K562 (cell line): ENCODE measurements at regions not wholly inside any gene's neighbourhood (a gene's known extent, or its start where the extent isn't known, plus 50 kb on each side); places are given as distances from the start of the nearest gene placed in this dataset.

Source experiments
- ATAC-seq: fragments of 200-7000 bp; cut with Tn5 transposase; 3 replicates; pipeline ENCODE4 v1.9.1; 2020; ENCODE audit warnings: moderate library complexity
- BruUV-seq: library from RNA; stranded (reverse); fragments of 400-500 nt; replicated peaks from 2 replicates; lab custom pipeline; 2021; lab: Mats Ljungman, UMichigan
- CTCF ChIA-PET: fragments of 300-600 bp; formaldehyde crosslinking; extraction: SDS; loops from one replicate; lab custom pipeline; 2021; ENCODE audit warnings: low intra/inter-chr PET ratio; lab: Yijun Ruan, JAX
- POLR2A ChIA-PET: fragments of 300-600, 350-650 bp; sonication (Branson Sonifier 250); formaldehyde crosslinking; extraction: SDS; loops from one replicate; lab custom pipeline; 2021; ENCODE audit warnings: antibody characterized with exemption, inconsistent platforms; lab: Yijun Ruan, JAX
- DNase-seq, 4 experiments: peaks; one replicate each; pipeline versions ENCODE4 v3.0.0 to v3.0.0-alpha.2; 2011 to 2018; ENCODE audit warnings: low spot score in 3 of 4, mixed read lengths in 3 of 4; ENCODE audit errors: extremely low read depth in 1 of 4
- FAIRE-seq: peaks from 2 replicates; lab custom pipeline; 2011; peaks lifted over from hg19 to GRCh38; lab: Jason Lieb, UNC
- H2AFZ ChIP-seq: 2 replicates; pipeline ENCODE4 v1.6.0; 2011; ENCODE audit warnings: low read depth, low read length, control low read depth, inconsistent platforms
- H3K27ac ChIP-seq: fragments of 200-600 bp; 3 replicates; pipeline ENCODE4 v1.8.0; 2011; ENCODE audit warnings: low read depth, mild to moderate bottlenecking, control low read depth, inconsistent platforms, low read length, moderate library complexity, mixed read lengths; ENCODE audit errors: extremely low read depth
- H3K27me3 ChIP-seq, 2 experiments: fragments of 300-600 bp in 1 of 2; 2 replicates in 1 of 2; 3 replicates in 1 of 2; pipeline versions ENCODE4 v1.6.0 to v1.8.0; 2011; ENCODE audit warnings: inconsistent platforms in 2 of 2, low read length in 2 of 2, mild to moderate bottlenecking in 1 of 2, mixed read lengths in 1 of 2, moderate library complexity in 1 of 2; ENCODE audit not compliant: control insufficient read depth in 2 of 2, insufficient read depth in 2 of 2
- H3K36me3 ChIP-seq: fragments of 300-600 bp; 3 replicates; pipeline ENCODE4 v1.8.0; 2011; ENCODE audit warnings: mild to moderate bottlenecking, low read length, inconsistent platforms; ENCODE audit not compliant: control insufficient read depth, insufficient read depth
- H3K4me1 ChIP-seq, 2 experiments: fragments of 200-600 bp in 1 of 2; replicated peaks in 1 of 2; 2 replicates in 1 of 2; 3 replicates in 1 of 2; pipeline versions ENCODE4 v1.5.1 to v1.8.0; 2011; ENCODE audit warnings: inconsistent platforms in 2 of 2, low read length in 2 of 2, mild to moderate bottlenecking in 1 of 2, mixed read lengths in 1 of 2, moderate library complexity in 1 of 2; ENCODE audit not compliant: control insufficient read depth in 2 of 2, insufficient read depth in 2 of 2
- H3K4me2 ChIP-seq: 2 replicates; pipeline ENCODE4 v1.6.1; 2011; ENCODE audit warnings: low read length, control low read depth, inconsistent platforms, mixed read lengths; ENCODE audit not compliant: insufficient read depth
- H3K4me3 ChIP-seq: fragments of 200-600 bp; sonication (generic), shearing (Covaris generic); 2 replicates; pipeline ENCODE4 v1.5.1; 2016; ENCODE audit warnings: control low read depth, inconsistent platforms
- H3K79me2 ChIP-seq: fragments of 200-600 bp; 3 replicates; pipeline ENCODE4 v1.8.0; 2011; ENCODE audit warnings: low read length, inconsistent platforms; ENCODE audit not compliant: control insufficient read depth, insufficient read depth
- H3K9ac ChIP-seq, 2 experiments: 2 replicates each; pipeline versions ENCODE4 v1.6.0 to v1.6.1; 2011; ENCODE audit warnings: low read depth in 2 of 2, low read length in 2 of 2, control low read depth in 1 of 2, inconsistent platforms in 1 of 2, mild to moderate bottlenecking in 1 of 2, mixed read lengths in 1 of 2; ENCODE audit not compliant: insufficient read depth in 1 of 2
- H3K9me1 ChIP-seq: one replicate; pipeline ENCODE4 v1.6.0; 2011; ENCODE audit warnings: inconsistent platforms, mild to moderate bottlenecking, low read length, moderate library complexity; ENCODE audit not compliant: control insufficient read depth, insufficient read depth
- H3K9me3 ChIP-seq: replicated peaks from 2 replicates; pipeline ENCODE4 v1.5.1; 2011; ENCODE audit warnings: low read depth, low read length, inconsistent platforms; ENCODE audit not compliant: control insufficient read depth, insufficient read depth
- H4K20me1 ChIP-seq: replicated peaks from 2 replicates; pipeline ENCODE4 v1.6.1; 2011; ENCODE audit warnings: low read length, inconsistent platforms, mixed read lengths; ENCODE audit not compliant: control insufficient read depth, insufficient read depth
- FOXA1 ChIP-seq: fragments of 450-650 bp; IDR thresholded peaks from 2 replicates; pipeline ENCODE4 v1.6.1; 2016; ENCODE audit warnings: mild to moderate bottlenecking, borderline replicate concordance
- GATAD2A ChIP-seq: fragments of 450-650 bp; IDR thresholded peaks from 2 replicates; pipeline ENCODE4 v1.6.1; 2017
- MBD2 ChIP-seq: sonication (generic); IDR thresholded peaks from 2 replicates; pipeline ENCODE4 v1.6.1; 2016; ENCODE audit warnings: low read depth, borderline replicate concordance
- SPI1 ChIP-seq: IDR thresholded peaks from 2 replicates; pipeline ENCODE4 v1.6.1; 2011; ENCODE audit warnings: low read depth, low read length, control low read depth, borderline replicate concordance
- TAF15 ChIP-seq: fragments of 200-400 bp; formaldehyde crosslinking; IDR thresholded peaks from 2 replicates; pipeline ENCODE4 v1.6.1; 2017; ENCODE audit warnings: mild to moderate bottlenecking, low read depth, low read length, moderate library complexity
- TEAD2 ChIP-seq: fragments of 450-650 bp; IDR thresholded peaks from 2 replicates; pipeline ENCODE4 v1.6.1; 2016; ENCODE audit warnings: missing genetic modification characterization, control low read depth, missing compliant biosample characterization
- ZNF197 ChIP-seq: fragments of 200-800 bp; sonication (Bioruptor generic); IDR thresholded peaks from 2 replicates; pipeline ENCODE4 v1.6.1; 2016; ENCODE audit warnings: low read depth, missing genetic modification characterization, missing compliant biosample characterization
- ZNF263 ChIP-seq: sonication (generic); formaldehyde crosslinking; IDR thresholded peaks from 2 replicates; pipeline ENCODE4 v1.8.0; 2022; ENCODE audit warnings: mild to moderate bottlenecking, missing genetic modification reagents, borderline replicate concordance
- WGBS: fragments of 100-300 bp; shearing (Covaris generic); methylation state at CpG from one replicate; pipeline ENCODE4 v1.1.6; 2016; ENCODE audit warnings: low coverage, mixed read lengths; ENCODE audit not compliant: insufficient coverage; ENCODE audit errors: missing lambda C conversion rate; 5-methylcytosine and 5-hydroxymethylcytosine counted together
- in situ Hi-C: fragments of 300-500 bp; cut with MboI; formaldehyde crosslinking; loops from 4 replicates; pipeline ENCODE4 v1.15.0; 2018; ENCODE audit warnings: inconsistent platforms, mixed read lengths
- intact Hi-C: fragments of 100-400 bp; cut with micrococcal nuclease; formaldehyde crosslinking; loops from 2 replicates; pipeline ENCODE4 v1.14.2; 2022
- TF ChIP-seq, protein P1 (sequence below): fragments of 450-650 bp; formaldehyde crosslinking; IDR thresholded peaks from 2 replicates; pipeline ENCODE4 v1.4.0; 2020; ENCODE audit warnings: mild to moderate bottlenecking, moderate library complexity
- TF ChIP-seq, protein P2 (sequence below): fragments of 250-450 bp; sonication (Bioruptor Pico); IDR thresholded peaks from 2 replicates; pipeline ENCODE4 v1.5.0; 2021
- TF ChIP-seq, protein P3 (sequence below): sonication (generic); formaldehyde crosslinking; IDR thresholded peaks from 2 replicates; pipeline ENCODE4 v1.8.1; 2023; ENCODE audit warnings: mild to moderate bottlenecking, missing genetic modification reagents
- TF ChIP-seq, protein P4 (sequence below): fragments of 450-650 bp; IDR thresholded peaks from 2 replicates; pipeline ENCODE4 v1.6.1; 2017; ENCODE audit warnings: antibody characterized with exemption, mild to moderate bottlenecking

DNA sequence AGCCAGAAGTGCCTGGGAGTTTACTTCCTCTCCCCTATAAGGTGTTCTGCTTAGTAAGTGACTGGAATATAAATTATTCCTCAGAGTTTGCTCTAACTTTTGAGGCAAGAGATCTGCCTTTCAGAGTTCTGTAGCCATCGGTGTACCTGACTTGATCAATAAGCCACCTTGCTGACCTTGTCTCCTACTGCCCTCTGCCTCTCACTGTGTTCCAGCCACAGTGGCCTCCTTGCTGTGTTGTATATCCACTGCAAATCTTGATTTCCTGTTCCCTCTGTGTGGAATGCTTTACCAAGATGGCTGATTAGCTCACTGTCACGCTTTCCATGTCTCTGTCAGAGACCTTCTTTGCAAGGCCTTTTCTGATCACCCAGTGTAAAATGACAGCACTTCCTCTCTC lies 442.4 kb downstream of the SQOR start (continued):
- TF ChIP-seq, protein P1, sequence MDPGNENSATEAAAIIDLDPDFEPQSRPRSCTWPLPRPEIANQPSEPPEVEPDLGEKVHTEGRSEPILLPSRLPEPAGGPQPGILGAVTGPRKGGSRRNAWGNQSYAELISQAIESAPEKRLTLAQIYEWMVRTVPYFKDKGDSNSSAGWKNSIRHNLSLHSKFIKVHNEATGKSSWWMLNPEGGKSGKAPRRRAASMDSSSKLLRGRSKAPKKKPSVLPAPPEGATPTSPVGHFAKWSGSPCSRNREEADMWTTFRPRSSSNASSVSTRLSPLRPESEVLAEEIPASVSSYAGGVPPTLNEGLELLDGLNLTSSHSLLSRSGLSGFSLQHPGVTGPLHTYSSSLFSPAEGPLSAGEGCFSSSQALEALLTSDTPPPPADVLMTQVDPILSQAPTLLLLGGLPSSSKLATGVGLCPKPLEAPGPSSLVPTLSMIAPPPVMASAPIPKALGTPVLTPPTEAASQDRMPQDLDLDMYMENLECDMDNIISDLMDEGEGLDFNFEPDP (CRISPR knock-in tag): no peak
- no peak for TF ChIP-seq MBD2
- TF ChIP-seq, protein P2, sequence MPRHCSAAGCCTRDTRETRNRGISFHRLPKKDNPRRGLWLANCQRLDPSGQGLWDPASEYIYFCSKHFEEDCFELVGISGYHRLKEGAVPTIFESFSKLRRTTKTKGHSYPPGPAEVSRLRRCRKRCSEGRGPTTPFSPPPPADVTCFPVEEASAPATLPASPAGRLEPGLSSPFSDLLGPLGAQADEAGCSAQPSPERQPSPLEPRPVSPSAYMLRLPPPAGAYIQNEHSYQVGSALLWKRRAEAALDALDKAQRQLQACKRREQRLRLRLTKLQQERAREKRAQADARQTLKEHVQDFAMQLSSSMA (CRISPR knock-in tag): no peak
- no peak for TF ChIP-seq SPI1
- TF ChIP-seq, protein P3, sequence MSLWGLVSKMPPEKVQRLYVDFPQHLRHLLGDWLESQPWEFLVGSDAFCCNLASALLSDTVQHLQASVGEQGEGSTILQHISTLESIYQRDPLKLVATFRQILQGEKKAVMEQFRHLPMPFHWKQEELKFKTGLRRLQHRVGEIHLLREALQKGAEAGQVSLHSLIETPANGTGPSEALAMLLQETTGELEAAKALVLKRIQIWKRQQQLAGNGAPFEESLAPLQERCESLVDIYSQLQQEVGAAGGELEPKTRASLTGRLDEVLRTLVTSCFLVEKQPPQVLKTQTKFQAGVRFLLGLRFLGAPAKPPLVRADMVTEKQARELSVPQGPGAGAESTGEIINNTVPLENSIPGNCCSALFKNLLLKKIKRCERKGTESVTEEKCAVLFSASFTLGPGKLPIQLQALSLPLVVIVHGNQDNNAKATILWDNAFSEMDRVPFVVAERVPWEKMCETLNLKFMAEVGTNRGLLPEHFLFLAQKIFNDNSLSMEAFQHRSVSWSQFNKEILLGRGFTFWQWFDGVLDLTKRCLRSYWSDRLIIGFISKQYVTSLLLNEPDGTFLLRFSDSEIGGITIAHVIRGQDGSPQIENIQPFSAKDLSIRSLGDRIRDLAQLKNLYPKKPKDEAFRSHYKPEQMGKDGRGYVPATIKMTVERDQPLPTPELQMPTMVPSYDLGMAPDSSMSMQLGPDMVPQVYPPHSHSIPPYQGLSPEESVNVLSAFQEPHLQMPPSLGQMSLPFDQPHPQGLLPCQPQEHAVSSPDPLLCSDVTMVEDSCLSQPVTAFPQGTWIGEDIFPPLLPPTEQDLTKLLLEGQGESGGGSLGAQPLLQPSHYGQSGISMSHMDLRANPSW (CRISPR knock-in tag): no peak
- no peak for TF ChIP-seq TEAD2 (tag)
- no peak for TF ChIP-seq GATAD2A

DNA sequence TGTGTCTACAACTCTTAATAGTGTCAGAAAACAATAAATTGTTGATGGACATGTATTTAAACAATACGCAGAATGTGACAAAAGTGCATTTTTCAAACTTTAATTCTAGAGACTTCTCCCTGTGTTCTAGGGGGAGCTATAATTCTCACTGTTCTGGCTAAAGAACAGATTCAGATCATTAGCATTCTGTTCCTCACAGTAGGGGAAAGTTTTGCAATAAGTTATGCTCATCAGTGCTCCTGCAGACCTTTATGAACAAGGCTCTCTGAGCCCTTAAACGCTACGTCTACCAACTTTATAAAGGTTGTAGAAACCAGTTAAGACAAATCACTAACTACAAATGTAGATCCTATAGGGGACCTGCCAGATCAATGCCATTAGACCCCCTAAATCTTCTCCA lies 444.2 kb downstream of the SQOR start:
- Histone ChIP-seq H3K36me3 (no peaks in the 10 kb centered on the region), H3K4me2 (no peak overlapping the region), H3K9ac (no peak overlapping the region), H3K9me3 (no peaks in the 10 kb centered on the region), H3K27me3 (no peaks in the 10 kb centered on the region), H3K27ac (no peak overlapping the region), H3K4me3 (no peak overlapping the region), H3K4me1 (no peaks in the 10 kb centered on the region), H3K79me2 (no peaks in the 10 kb centered on the region), H3K9me1 (no peaks in the 10 kb centered on the region), H4K20me1 (no peaks in the 10 kb centered on the region), H2AFZ (no peak overlapping the region)
- intact Hi-C loops: no loop called here
- no peak for ATAC-seq
- CTCF ChIA-PET: no interaction called here
- 0% methylated on average over 3 of the region's 3 CpGs for WGBS
- in situ Hi-C loops: no loop called here
- POLR2A ChIA-PET: no interaction called here
- FAIRE-seq: no peak
- no peak for DNase-seq
- no TSS peak for BruUV-seq
- no peak for TF ChIP-seq ZNF263 (CRISPR knock-in tag)
- TF ChIP-seq TAF15: no peak
- no peak for TF ChIP-seq FOXA1
- TF ChIP-seq ZNF197 (CRISPR knock-in tag): no peak
- TF ChIP-seq, protein P4, sequence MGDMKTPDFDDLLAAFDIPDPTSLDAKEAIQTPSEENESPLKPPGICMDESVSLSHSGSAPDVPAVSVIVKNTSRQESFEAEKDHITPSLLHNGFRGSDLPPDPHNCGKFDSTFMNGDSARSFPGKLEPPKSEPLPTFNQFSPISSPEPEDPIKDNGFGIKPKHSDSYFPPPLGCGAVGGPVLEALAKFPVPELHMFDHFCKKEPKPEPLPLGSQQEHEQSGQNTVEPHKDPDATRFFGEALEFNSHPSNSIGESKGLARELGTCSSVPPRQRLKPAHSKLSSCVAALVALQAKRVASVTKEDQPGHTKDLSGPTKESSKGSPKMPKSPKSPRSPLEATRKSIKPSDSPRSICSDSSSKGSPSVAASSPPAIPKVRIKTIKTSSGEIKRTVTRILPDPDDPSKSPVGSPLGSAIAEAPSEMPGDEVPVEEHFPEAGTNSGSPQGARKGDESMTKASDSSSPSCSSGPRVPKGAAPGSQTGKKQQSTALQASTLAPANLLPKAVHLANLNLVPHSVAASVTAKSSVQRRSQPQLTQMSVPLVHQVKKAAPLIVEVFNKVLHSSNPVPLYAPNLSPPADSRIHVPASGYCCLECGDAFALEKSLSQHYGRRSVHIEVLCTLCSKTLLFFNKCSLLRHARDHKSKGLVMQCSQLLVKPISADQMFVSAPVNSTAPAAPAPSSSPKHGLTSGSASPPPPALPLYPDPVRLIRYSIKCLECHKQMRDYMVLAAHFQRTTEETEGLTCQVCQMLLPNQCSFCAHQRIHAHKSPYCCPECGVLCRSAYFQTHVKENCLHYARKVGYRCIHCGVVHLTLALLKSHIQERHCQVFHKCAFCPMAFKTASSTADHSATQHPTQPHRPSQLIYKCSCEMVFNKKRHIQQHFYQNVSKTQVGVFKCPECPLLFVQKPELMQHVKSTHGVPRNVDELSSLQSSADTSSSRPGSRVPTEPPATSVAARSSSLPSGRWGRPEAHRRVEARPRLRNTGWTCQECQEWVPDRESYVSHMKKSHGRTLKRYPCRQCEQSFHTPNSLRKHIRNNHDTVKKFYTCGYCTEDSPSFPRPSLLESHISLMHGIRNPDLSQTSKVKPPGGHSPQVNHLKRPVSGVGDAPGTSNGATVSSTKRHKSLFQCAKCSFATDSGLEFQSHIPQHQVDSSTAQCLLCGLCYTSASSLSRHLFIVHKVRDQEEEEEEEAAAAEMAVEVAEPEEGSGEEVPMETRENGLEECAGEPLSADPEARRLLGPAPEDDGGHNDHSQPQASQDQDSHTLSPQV: no peak
